ENCODE measurements at regions not wholly inside any gene's neighbourhood (a gene's known extent, or its start where the extent isn't known, plus 50 kb on each side); places are given as distances from the start of the nearest gene placed in this dataset.

- dilution Hi-C loops (cut with MboI; ENCODE audit: extremely low pct_ligation_motif_present, low sequenced_read_pairs): no loop called here
- Histone ChIP-seq H3K79me2 (ENCODE audit: control insufficient read depth, insufficient read depth, low read length) (no peaks in the 10 kb centered on the region), H3K27me3 (ENCODE audit: control insufficient read depth in 2 of 2, insufficient read depth in 2 of 2, low read length in 2 of 2) (no peaks in the 10 kb centered on the region), H3K4me3 (replicated peaks in 1 of 3; ENCODE audit: insufficient read depth in 1 of 3, low read depth in 1 of 3, low read length in 3 of 3) (no peak overlapping the region), H3K27ac (ENCODE audit: insufficient read depth, low read depth, low read length) (no peak overlapping the region), H2AFZ (ENCODE audit: low read depth, low read length) (no peak overlapping the region), H3K9me1 (replicated peaks; ENCODE audit: control insufficient read depth, extremely low read depth, insufficient read depth, low read length) (no peaks in the 10 kb centered on the region), H4K20me1 (replicated peaks; ENCODE audit: control insufficient read depth, extremely low read depth, insufficient read depth, low read length) (no peaks in the 10 kb centered on the region), H3K36me3 (ENCODE audit: control insufficient read depth in 2 of 2, extremely low read depth in 1 of 2, insufficient read depth in 2 of 2, low read length in 2 of 2) (no peaks in the 10 kb centered on the region), H3K9me3 (replicated peaks; ENCODE audit: control insufficient read depth, insufficient read depth, low read length) (no peaks in the 10 kb centered on the region), H3K4me1 (ENCODE audit: control insufficient read depth, extremely low read depth, insufficient read depth, low read length) (no peaks in the 10 kb centered on the region), H3K4me2 (ENCODE audit: insufficient read depth, low read length) (no peak overlapping the region), H3K9ac (replicated peaks; ENCODE audit: extremely low read depth, insufficient read depth, low read length) (no peak overlapping the region)
- DNase-seq (ENCODE audit: low read depth, low spot score): no peak
- ChIA-PET CTCF (interaction anchor here (0.7 to 1.6 kb wide), 2 partner anchors 11 to 19 kb away, joined by 3 to 5 read pairs; no protein-coding TSS in a partner anchor), POLR2A (no interaction called here)
- no peak for TF ChIP-seq MYC (IDR thresholded peaks at IDR 0.05; ENCODE audit: low read depth, low read length)
- TF ChIP-seq GATA2 (IDR thresholded peaks at IDR 0.05; ENCODE audit: insufficient read depth, insufficient read length, low read depth, low read length): no peak
- no peak for TF ChIP-seq POLR2AphosphoS5 (IDR thresholded peaks at IDR 0.05; ENCODE audit: insufficient read depth, low read depth, low read length)
- TF ChIP-seq CTCF (IDR thresholded peaks at IDR 0.05; ENCODE audit: extremely low read depth in 1 of 2, insufficient read depth in 1 of 2, low read depth in 1 of 2, low read length in 2 of 2): no peak
- TF ChIP-seq MAX (IDR thresholded peaks at IDR 0.05; ENCODE audit: insufficient read depth, insufficient read length): no peak
- intact Hi-C loops (cut with micrococcal nuclease): no loop called here
- no TSS peak for BruUV-seq (replicated peaks)
- no peak for FAIRE-seq
These were observed 1564.4 kb downstream of the EFNA5 start for GRCh38 chr5:106106384-106106783.

- ChIA-PET POLR2A (no interaction called here), CTCF (no interaction called here)
- H3K9me1 ChIP-seq (replicated peaks; ENCODE audit: control insufficient read depth, extremely low read depth, insufficient read depth, low read length): no peaks in the 10 kb centered on the region
- H3K9ac ChIP-seq (replicated peaks; ENCODE audit: extremely low read depth, insufficient read depth, low read length): no peak overlapping the region
- no TSS peak for BruUV-seq (replicated peaks)
- no peak for TF ChIP-seq POLR2A (IDR thresholded peaks at IDR 0.05; ENCODE audit: low read depth, low read length)
- no peak for TF ChIP-seq EZH2 (IDR thresholded peaks at IDR 0.05; ENCODE audit: borderline replicate concordance, low read depth, low read length, severe bottlenecking)
- peak; percentile 20 for TF ChIP-seq FOS (IDR thresholded peaks at IDR 0.05; ENCODE audit: borderline replicate concordance, insufficient read depth, low read length)
- no peak for TF ChIP-seq JUN (IDR thresholded peaks at IDR 0.05; ENCODE audit: borderline replicate concordance, insufficient read depth, insufficient read length, low read depth)
- peak; percentile 75 for TF ChIP-seq GATA2 (IDR thresholded peaks at IDR 0.05; ENCODE audit: insufficient read depth, insufficient read length, low read depth, low read length)
- TF ChIP-seq POLR2AphosphoS5 (IDR thresholded peaks at IDR 0.05; ENCODE audit: insufficient read depth, low read depth, low read length): no peak
- no peak for TF ChIP-seq MAX (IDR thresholded peaks at IDR 0.05; ENCODE audit: insufficient read depth, insufficient read length)
- no peak overlapping the region for H3K4me3 ChIP-seq (replicated peaks in 1 of 3; ENCODE audit: insufficient read depth in 1 of 3, low read depth in 1 of 3, low read length in 3 of 3)
- peaks cover 4% of the 10 kb centered on the region for H3K4me1 ChIP-seq (ENCODE audit: control insufficient read depth, extremely low read depth, insufficient read depth, low read length)
- no peaks in the 10 kb centered on the region for H4K20me1 ChIP-seq (replicated peaks; ENCODE audit: control insufficient read depth, extremely low read depth, insufficient read depth, low read length)
- no peaks in the 10 kb centered on the region for H3K36me3 ChIP-seq (ENCODE audit: control insufficient read depth in 2 of 2, extremely low read depth in 1 of 2, insufficient read depth in 2 of 2, low read length in 2 of 2)
- no peaks in the 10 kb centered on the region for H3K79me2 ChIP-seq (ENCODE audit: control insufficient read depth, insufficient read depth, low read length)
- FAIRE-seq (no peak), DNase-seq (ENCODE audit: low read depth, low spot score) (peak; percentile 53)
- intact Hi-C loops (cut with micrococcal nuclease): no loop called here
- no peak overlapping the region for H3K27ac ChIP-seq (ENCODE audit: insufficient read depth, low read depth, low read length)
- H2AFZ ChIP-seq (ENCODE audit: low read depth, low read length): no peak overlapping the region
- dilution Hi-C loops (cut with MboI; ENCODE audit: extremely low pct_ligation_motif_present, low sequenced_read_pairs): no loop called here
- no peaks in the 10 kb centered on the region for H3K9me3 ChIP-seq (replicated peaks; ENCODE audit: control insufficient read depth, insufficient read depth, low read length)
- peak overlapping the region; percentile 31 for H3K4me2 ChIP-seq (ENCODE audit: insufficient read depth, low read length)
- no peaks in the 10 kb centered on the region for H3K27me3 ChIP-seq (ENCODE audit: control insufficient read depth in 2 of 2, insufficient read depth in 2 of 2, low read length in 2 of 2)
These were observed 1573.4 kb downstream of the EFNA5 start for GRCh38 chr5:106097340-106097739.

Data from endothelial cell of umbilical vein (primary cell).